HepG2 (cell line): ENCODE measurements at regions not wholly inside any gene's neighbourhood (a gene's known extent, or its start where the extent isn't known, plus 50 kb on each side); places are given as distances from the start of the nearest gene placed in this dataset.
A peak's percentile ranks its signal among the peaks of the same experiment; 100 is the strongest.

Experiments
- ATAC-seq: fragments of 200-7000 bp; cut with Tn5 transposase; 3 replicates; pipeline ENCODE4 v1.9.1; 2020; ENCODE audit warnings: mild to moderate bottlenecking, moderate library complexity
- BruUV-seq: library from RNA; stranded (reverse); fragments of 400-500 nt; replicated peaks from 2 replicates; lab custom pipeline; 2021; lab: Mats Ljungman, UMichigan
- CTCF ChIA-PET: fragments of 300-600 bp; formaldehyde crosslinking; extraction: SDS; loops from one replicate; lab custom pipeline; 2021; ENCODE audit warnings: low total read pairs, inconsistent platforms, low intra/inter-chr PET ratio; lab: Yijun Ruan, JAX
- POLR2A ChIA-PET: fragments of 350-600 bp; sonication (Branson Sonifier 250); formaldehyde crosslinking; loops from one replicate; lab custom pipeline; 2020; ENCODE audit warnings: antibody characterized with exemption, inconsistent platforms; lab: Yijun Ruan, JAX
- DNase-seq: peaks from one replicate; pipeline ENCODE4 v3.0.0-alpha.2; 2015; ENCODE audit warnings: low spot score
- FAIRE-seq: peaks from 3 replicates; lab custom pipeline; 2011; peaks lifted over from hg19 to GRCh38; lab: Jason Lieb, UNC
- H2AFZ ChIP-seq: one replicate; pipeline ENCODE4 v1.6.1; 2011; ENCODE audit warnings: low read length, inconsistent platforms
- H3K27ac ChIP-seq: fragments of 300-600 bp; 3 replicates; pipeline ENCODE4 v1.8.0; 2011; ENCODE audit warnings: mixed run types, mild to moderate bottlenecking, mixed read lengths, low read length, inconsistent platforms; ENCODE audit not compliant: insufficient read depth; ENCODE audit errors: extremely low read length
- H3K27me3 ChIP-seq, 2 experiments: fragments of 200-600 bp in 1 of 2; 2 replicates in 1 of 2; 3 replicates in 1 of 2; pipeline versions ENCODE4 v1.6.0 to v1.8.0; 2011; ENCODE audit warnings: low read length in 2 of 2, mild to moderate bottlenecking in 2 of 2, moderate library complexity in 2 of 2, inconsistent platforms in 1 of 2; ENCODE audit not compliant: insufficient read depth in 2 of 2, control insufficient read depth in 1 of 2
- H3K36me3 ChIP-seq, 2 experiments: fragments of 200-600 bp in 1 of 2; replicated peaks in 1 of 2; 2 replicates in 1 of 2; 3 replicates in 1 of 2; pipeline versions ENCODE4 v1.5.1 to v1.8.0; 2011; ENCODE audit warnings: low read length in 2 of 2, inconsistent platforms in 1 of 2; ENCODE audit not compliant: insufficient read depth in 2 of 2, control insufficient read depth in 1 of 2
- H3K4me1 ChIP-seq: 2 replicates; pipeline ENCODE4 v1.5.1; 2012; ENCODE audit warnings: low read length, inconsistent platforms; ENCODE audit not compliant: insufficient read depth
- H3K4me2 ChIP-seq: 2 replicates; pipeline ENCODE4 v1.6.0; 2011; ENCODE audit warnings: low read depth, low read length, inconsistent platforms
- H3K4me3 ChIP-seq, 3 experiments: fragments of 200-600 bp in 1 of 3; sonication (generic), shearing (Covaris generic) in 1 of 3; replicated peaks in 1 of 3; 2 replicates each; pipeline ENCODE4 v1.5.1; 2011 to 2016; ENCODE audit warnings: low read length in 3 of 3, inconsistent platforms in 2 of 3, low read depth in 2 of 3, mild to moderate bottlenecking in 2 of 3, control low read depth in 1 of 3, mixed read lengths in 1 of 3; ENCODE audit not compliant: insufficient read depth in 1 of 3
- H3K79me2 ChIP-seq: one replicate; pipeline ENCODE4 v1.6.1; 2011; ENCODE audit warnings: low read length, inconsistent platforms; ENCODE audit not compliant: insufficient read depth
- H3K9ac ChIP-seq: 2 replicates; pipeline ENCODE4 v1.6.0; 2011; ENCODE audit warnings: mild to moderate bottlenecking, low read depth, low read length, inconsistent platforms; ENCODE audit not compliant: insufficient read depth
- H3K9me3 ChIP-seq: 2 replicates; pipeline ENCODE4 v1.5.1; 2012; ENCODE audit warnings: mild to moderate bottlenecking, low read length
- H4K20me1 ChIP-seq: 2 replicates; pipeline ENCODE4 v1.6.0; 2011; ENCODE audit warnings: inconsistent platforms, mild to moderate bottlenecking, low read length, moderate library complexity; ENCODE audit not compliant: insufficient read depth
- CREB1 ChIP-seq, 2 experiments: fragments of 450-650 bp in 1 of 2; IDR thresholded peaks; 2 replicates each; pipeline ENCODE4 v1.6.1; 2016 to 2017; ENCODE audit warnings: control low read depth in 1 of 2, mild to moderate bottlenecking in 1 of 2, missing compliant biosample characterization in 1 of 2, missing genetic modification characterization in 1 of 2
- EP300 ChIP-seq, 3 experiments: sonication (generic) in 1 of 3; formaldehyde crosslinking in 1 of 3; IDR thresholded peaks; 2 replicates each; pipeline versions ENCODE4 v1.5.1 to v1.6.1; 2011 to 2020; ENCODE audit warnings: low read depth in 2 of 3, low read length in 2 of 3, borderline replicate concordance in 1 of 3, improper control_type of control experiment in 1 of 3, mild to moderate bottlenecking in 1 of 3, missing genetic modification reagents in 1 of 3, moderate library complexity in 1 of 3
- FOXA1 ChIP-seq, 2 experiments: fragments of 450-650 bp in 1 of 2; sonication (generic) in 1 of 2; formaldehyde crosslinking in 1 of 2; IDR thresholded peaks; 2 replicates each; pipeline versions ENCODE4 v1.4.0 to v1.6.1; 2016 to 2020; ENCODE audit warnings: missing genetic modification reagents in 1 of 2
- FOXK2 ChIP-seq: fragments of 450-650 bp; IDR thresholded peaks from 2 replicates; pipeline ENCODE4 v1.6.1; 2016
- FOXP1 ChIP-seq, 2 experiments: fragments of 450-650 bp in 1 of 2; IDR thresholded peaks; 2 replicates each; pipeline ENCODE4 v1.6.1; 2017 to 2018; ENCODE audit warnings: antibody characterized with exemption in 1 of 2
- GTF3A ChIP-seq: sonication (generic); formaldehyde crosslinking; conservative IDR thresholded peaks from 2 replicates; pipeline ENCODE4 v1.4.0; 2020; ENCODE audit warnings: mild to moderate bottlenecking, missing genetic modification reagents
- HNF4A ChIP-seq: sonication (generic); formaldehyde crosslinking; IDR thresholded peaks from 2 replicates; pipeline ENCODE4 v1.4.0; 2020; ENCODE audit warnings: missing genetic modification reagents
- IKZF1 ChIP-seq: fragments of 450-650 bp; IDR thresholded peaks from 2 replicates; pipeline ENCODE4 v1.7.1; 2016
- KDM1A ChIP-seq: IDR thresholded peaks from 2 replicates; pipeline ENCODE4 v1.6.1; 2016; ENCODE audit warnings: missing compliant biosample characterization
- MIXL1 ChIP-seq: IDR thresholded peaks from 2 replicates; pipeline ENCODE4 v1.6.1; 2016
- NONO ChIP-seq, 2 experiments: fragments of 450-650 bp in 1 of 2; sonication (generic) in 1 of 2; formaldehyde crosslinking in 1 of 2; IDR thresholded peaks in 1 of 2; conservative IDR thresholded peaks in 1 of 2; 2 replicates each; pipeline versions ENCODE4 v1.6.1 to v1.8.0; 2017 to 2022; ENCODE audit warnings: mild to moderate bottlenecking in 1 of 2, missing genetic modification reagents in 1 of 2, moderate library complexity in 1 of 2
- SMAD9 ChIP-seq: sonication (generic); formaldehyde crosslinking; IDR thresholded peaks from 2 replicates; pipeline ENCODE4 v1.5.1; 2020; ENCODE audit warnings: mild to moderate bottlenecking, missing genetic modification reagents
- SMYD3 ChIP-seq: sonication (generic); formaldehyde crosslinking; IDR thresholded peaks from 2 replicates; pipeline ENCODE4 v1.8.1; 2023; ENCODE audit warnings: mild to moderate bottlenecking, missing genetic modification reagents
- ZBTB10 ChIP-seq: sonication (generic); formaldehyde crosslinking; IDR thresholded peaks from 2 replicates; pipeline ENCODE4 v1.4.0; 2020; ENCODE audit warnings: missing genetic modification reagents, borderline replicate concordance
- ZBTB7A ChIP-seq: sonication (generic); formaldehyde crosslinking; IDR thresholded peaks from 2 replicates; pipeline ENCODE4 v1.8.0; 2022; ENCODE audit warnings: mild to moderate bottlenecking, missing genetic modification reagents
- ZNF124 ChIP-seq: sonication (generic); formaldehyde crosslinking; IDR thresholded peaks from 2 replicates; pipeline ENCODE4 v1.4.0; 2020; ENCODE audit warnings: missing genetic modification reagents
- ZNF761 ChIP-seq: sonication (generic); formaldehyde crosslinking; conservative IDR thresholded peaks from 2 replicates; pipeline ENCODE4 v1.4.0; 2020; ENCODE audit warnings: mild to moderate bottlenecking, missing genetic modification reagents
- ZNF841 ChIP-seq: sonication (generic); formaldehyde crosslinking; IDR thresholded peaks from 2 replicates; pipeline ENCODE4 v1.8.1; 2023; ENCODE audit warnings: missing genetic modification reagents, borderline replicate concordance
- WGBS: methylation state at CpG from one replicate; pipeline ENCODE4 v1.1.6; 2017; ENCODE audit warnings: low lambda C conversion rate; 5-methylcytosine and 5-hydroxymethylcytosine counted together
- in situ Hi-C: cut with HindIII; loops from 2 replicates; pipeline ENCODE4 v1.10.0; 2017; ENCODE audit warnings: low pct_unique_long_range_greater_than_20kb; ENCODE audit not compliant: extremely low pct_ligation_motif_present
- intact Hi-C: fragments of 100-400 bp; cut with micrococcal nuclease; formaldehyde crosslinking; loops from one replicate; pipeline ENCODE4 v1.10.0; 2022; ENCODE audit not compliant: unreplicated experiment
- TF ChIP-seq, protein P1 (sequence below): sonication (generic); formaldehyde crosslinking; IDR thresholded peaks from 2 replicates; pipeline ENCODE4 v1.4.0; 2020; ENCODE audit warnings: missing genetic modification reagents
- TF ChIP-seq, protein P2 (sequence below): fragments of 450-650 bp; IDR thresholded peaks from 2 replicates; pipeline ENCODE4 v1.6.1; 2016

DNA sequence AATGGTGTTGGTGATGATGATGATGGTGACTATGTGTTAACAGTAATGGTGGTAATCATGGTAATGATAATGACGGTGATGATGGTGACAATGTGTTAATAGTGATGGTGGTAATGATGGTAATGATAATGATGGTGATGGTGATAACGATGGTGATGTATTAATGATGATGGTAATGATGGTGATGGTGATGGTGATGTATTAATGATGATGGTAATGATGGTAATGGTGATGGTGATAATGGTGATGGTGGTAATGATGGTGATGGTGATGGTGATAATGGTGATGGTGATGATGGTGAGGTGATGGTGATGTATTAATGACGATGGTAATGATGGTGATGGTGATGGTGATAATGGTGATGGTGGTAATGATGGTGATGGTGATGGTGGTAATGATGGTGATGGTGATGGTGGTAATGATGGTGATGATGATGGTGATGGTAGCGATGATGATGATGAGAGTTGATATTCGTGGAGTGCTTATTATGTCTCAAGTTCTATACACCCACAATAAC is 212.8 kb upstream of the NCKAP5 start:
- H2AFZ ChIP-seq: no peak overlapping the region
- 12% methylated on average over 5 of the region's 5 CpGs for WGBS
- H3K79me2 ChIP-seq: no peaks in the 10 kb centered on the region
- ATAC-seq (no peak), DNase-seq (no peak), FAIRE-seq (no peak)
- BruUV-seq: no TSS peak
- H4K20me1 ChIP-seq: no peaks in the 10 kb centered on the region
- in situ Hi-C loops: loop anchor here (5.0 kb wide), 1 partner anchor 264 kb away; no protein-coding TSS in a partner anchor
- intact Hi-C loops: loop anchor here (1.0 to 2.0 kb wide), 3 partner anchors 262 to 1234 kb away; no protein-coding TSS in a partner anchor
- H3K36me3 ChIP-seq: no peaks in the 10 kb centered on the region
- no peak overlapping the region for H3K9ac ChIP-seq
- H3K27ac ChIP-seq: no peak overlapping the region
- ChIA-PET CTCF (no interaction called here), POLR2A (no interaction called here)
- H3K4me1 ChIP-seq: peaks cover 9% of the 10 kb centered on the region
- H3K27me3 ChIP-seq: peaks cover 0 to 5% of the 10 kb centered on the region in 2 experiments; a peak in 2 of 5 replicates
- no peaks in the 10 kb centered on the region for H3K9me3 ChIP-seq
- H3K4me2 ChIP-seq: no peak overlapping the region
- H3K4me3 ChIP-seq: no peak overlapping the region
- peak; percentile 92 for TF ChIP-seq CREB1 (IDR thresholded peaks at IDR 0.05)
- no peak for TF ChIP-seq CREB1 (CRISPR knock-in tag; IDR thresholded peaks at IDR 0.05)
- TF ChIP-seq, protein P1, sequence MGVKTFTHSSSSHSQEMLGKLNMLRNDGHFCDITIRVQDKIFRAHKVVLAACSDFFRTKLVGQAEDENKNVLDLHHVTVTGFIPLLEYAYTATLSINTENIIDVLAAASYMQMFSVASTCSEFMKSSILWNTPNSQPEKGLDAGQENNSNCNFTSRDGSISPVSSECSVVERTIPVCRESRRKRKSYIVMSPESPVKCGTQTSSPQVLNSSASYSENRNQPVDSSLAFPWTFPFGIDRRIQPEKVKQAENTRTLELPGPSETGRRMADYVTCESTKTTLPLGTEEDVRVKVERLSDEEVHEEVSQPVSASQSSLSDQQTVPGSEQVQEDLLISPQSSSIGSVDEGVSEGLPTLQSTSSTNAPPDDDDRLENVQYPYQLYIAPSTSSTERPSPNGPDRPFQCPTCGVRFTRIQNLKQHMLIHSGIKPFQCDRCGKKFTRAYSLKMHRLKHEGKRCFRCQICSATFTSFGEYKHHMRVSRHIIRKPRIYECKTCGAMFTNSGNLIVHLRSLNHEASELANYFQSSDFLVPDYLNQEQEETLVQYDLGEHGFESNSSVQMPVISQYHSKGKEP (CRISPR knock-in tag): no peak
- TF ChIP-seq HNF4A (CRISPR knock-in tag): no peak
- no peak for TF ChIP-seq ZNF841 (CRISPR knock-in tag)
- TF ChIP-seq, protein P2, sequence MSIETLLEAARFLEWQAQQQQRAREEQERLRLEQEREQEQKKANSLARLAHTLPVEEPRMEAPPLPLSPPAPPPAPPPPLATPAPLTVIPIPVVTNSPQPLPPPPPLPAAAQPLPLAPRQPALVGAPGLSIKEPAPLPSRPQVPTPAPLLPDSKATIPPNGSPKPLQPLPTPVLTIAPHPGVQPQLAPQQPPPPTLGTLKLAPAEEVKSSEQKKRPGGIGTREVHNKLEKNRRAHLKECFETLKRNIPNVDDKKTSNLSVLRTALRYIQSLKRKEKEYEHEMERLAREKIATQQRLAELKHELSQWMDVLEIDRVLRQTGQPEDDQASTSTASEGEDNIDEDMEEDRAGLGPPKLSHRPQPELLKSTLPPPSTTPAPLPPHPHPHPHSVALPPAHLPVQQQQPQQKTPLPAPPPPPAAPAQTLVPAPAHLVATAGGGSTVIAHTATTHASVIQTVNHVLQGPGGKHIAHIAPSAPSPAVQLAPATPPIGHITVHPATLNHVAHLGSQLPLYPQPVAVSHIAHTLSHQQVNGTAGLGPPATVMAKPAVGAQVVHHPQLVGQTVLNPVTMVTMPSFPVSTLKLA: no peak; the same call in 1 of the 2 replicates
- TF ChIP-seq KDM1A (CRISPR knock-in tag): no peak
- no peak for TF ChIP-seq SMAD9 (CRISPR knock-in tag)
- TF ChIP-seq FOXA1 (IDR thresholded peaks at IDR 0.05): peak; percentile 36; the same call in 1 of the 2 replicates
- TF ChIP-seq FOXA1 (CRISPR knock-in tag; IDR thresholded peaks at IDR 0.05): no peak
- TF ChIP-seq ZBTB10 (CRISPR knock-in tag): no peak
- no peak for TF ChIP-seq ZNF761 (CRISPR knock-in tag)
- 0 out of 2 replicates have a peak, but pooled peaks have one; percentile 53 for TF ChIP-seq NONO (IDR thresholded peaks at IDR 0.05)
- TF ChIP-seq NONO (CRISPR knock-in tag; conservative IDR thresholded peaks at IDR 0.05): no peak
- TF ChIP-seq ZBTB7A (CRISPR knock-in tag): no peak
- peak; percentile 4 for TF ChIP-seq FOXP1 (IDR thresholded peaks at IDR 0.05)
- no peak for TF ChIP-seq FOXP1 (CRISPR knock-in tag; IDR thresholded peaks at IDR 0.05)
- TF ChIP-seq FOXK2: peak; percentile 21; the same call in 1 of the 2 replicates
- TF ChIP-seq EP300 (IDR thresholded peaks at IDR 0.05; ENCODE audit: low read depth in 2 of 2, low read length in 2 of 2): no peak
- TF ChIP-seq EP300 (CRISPR knock-in tag; IDR thresholded peaks at IDR 0.05; ENCODE audit: borderline replicate concordance): no peak
- no peak for TF ChIP-seq SMYD3
- TF ChIP-seq IKZF1: peak; percentile 52; the same call in 1 of the 2 replicates
- no peak for TF ChIP-seq MIXL1 (CRISPR knock-in tag)
- TF ChIP-seq ZNF124 (CRISPR knock-in tag): no peak
- no peak for TF ChIP-seq GTF3A (CRISPR knock-in tag)
